WTC11 (cell line): ENCODE measurements at regions not wholly inside any gene's neighbourhood (a gene's known extent, or its start where the extent isn't known, plus 50 kb on each side); places are given as distances from the start of the nearest gene placed in this dataset.

Experiments
- CREM ChIP-seq: sonication (generic); formaldehyde crosslinking; IDR thresholded peaks from 2 replicates; pipeline ENCODE4 v1.8.1; 2022; ENCODE audit warnings: mild to moderate bottlenecking, missing genetic modification reagents, moderate library complexity
- CTCF ChIP-seq: fragments of 200-600 bp; IDR thresholded peaks from 2 replicates; pipeline ENCODE4 v1.8.0; 2022; ENCODE audit warnings: antibody characterized with exemption
- FOXP4 ChIP-seq: sonication (generic); formaldehyde crosslinking; IDR thresholded peaks from 2 replicates; pipeline ENCODE4 v1.8.0; 2022; ENCODE audit warnings: mild to moderate bottlenecking, missing genetic modification reagents
- GABPB1 ChIP-seq: sonication (generic); formaldehyde crosslinking; IDR thresholded peaks from 2 replicates; pipeline ENCODE4 v1.8.1; 2023; ENCODE audit warnings: mild to moderate bottlenecking, missing genetic modification reagents
- MAX ChIP-seq: sonication (generic); formaldehyde crosslinking; IDR thresholded peaks from 2 replicates; pipeline ENCODE4 v1.8.0; 2022; ENCODE audit warnings: mild to moderate bottlenecking, missing genetic modification reagents
- NR3C1 ChIP-seq: sonication (generic); formaldehyde crosslinking; conservative IDR thresholded peaks from 2 replicates; pipeline ENCODE4 v1.8.1; 2023; ENCODE audit warnings: low read depth, mild to moderate bottlenecking, missing genetic modification reagents
- TEAD1 ChIP-seq: sonication (generic); formaldehyde crosslinking; IDR thresholded peaks from 2 replicates; pipeline ENCODE4 v1.8.0; 2022; ENCODE audit warnings: mild to moderate bottlenecking, missing genetic modification reagents
- TEAD4 ChIP-seq: sonication (generic); formaldehyde crosslinking; IDR thresholded peaks from 2 replicates; pipeline ENCODE4 v1.8.0; 2022; ENCODE audit warnings: mild to moderate bottlenecking, missing genetic modification reagents
- ZNF263 ChIP-seq: sonication (generic); formaldehyde crosslinking; IDR thresholded peaks from 2 replicates; pipeline ENCODE4 v1.8.1; 2022; ENCODE audit warnings: low read depth, mild to moderate bottlenecking, moderate library complexity, missing genetic modification reagents
- TF ChIP-seq, protein P1 (sequence below): sonication (generic); formaldehyde crosslinking; IDR thresholded peaks from 2 replicates; pipeline ENCODE4 v1.8.1; 2023; ENCODE audit warnings: mild to moderate bottlenecking, missing genetic modification reagents, moderate library complexity

GRCh38 chr2:226124548-226125011 is 675.0 kb downstream of the IRS1 start:
- TF ChIP-seq NR3C1 (CRISPR knock-in tag): no peak
- TF ChIP-seq FOXP4 (CRISPR knock-in tag): no peak
- TF ChIP-seq CTCF: no peak
- no peak for TF ChIP-seq GABPB1 (CRISPR knock-in tag)
- no peak for TF ChIP-seq MAX (CRISPR knock-in tag)
- no peak for TF ChIP-seq ZNF263 (CRISPR knock-in tag)
- TF ChIP-seq TEAD1 (CRISPR knock-in tag): no peak
- TF ChIP-seq TEAD4 (CRISPR knock-in tag): no peak
- TF ChIP-seq, protein P1, sequence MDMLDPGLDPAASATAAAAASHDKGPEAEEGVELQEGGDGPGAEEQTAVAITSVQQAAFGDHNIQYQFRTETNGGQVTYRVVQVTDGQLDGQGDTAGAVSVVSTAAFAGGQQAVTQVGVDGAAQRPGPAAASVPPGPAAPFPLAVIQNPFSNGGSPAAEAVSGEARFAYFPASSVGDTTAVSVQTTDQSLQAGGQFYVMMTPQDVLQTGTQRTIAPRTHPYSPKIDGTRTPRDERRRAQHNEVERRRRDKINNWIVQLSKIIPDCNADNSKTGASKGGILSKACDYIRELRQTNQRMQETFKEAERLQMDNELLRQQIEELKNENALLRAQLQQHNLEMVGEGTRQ: no peak
- no peak for TF ChIP-seq CREM
